HG03571 (cell line): ENCODE measurements at regions not wholly inside any gene's neighbourhood (a gene's known extent, or its start where the extent isn't known, plus 50 kb on each side); places are given as distances from the start of the nearest gene placed in this dataset.

Experiments
- ATAC-seq: cut with Tn5 transposase; IDR thresholded peaks from one replicate; pipeline ENCODE4 v1.9.1; 2021; ENCODE audit not compliant: unreplicated experiment

GRCh38 chr6:26305641-26305969, 59.4 kb upstream of the BTN3A2 start:
- no peak for ATAC-seq

- ATAC-seq = no peak
These were observed 58.8 kb upstream of the BTN3A2 start for GRCh38 chr6:26306232-26306631.

- no peak for ATAC-seq
These were observed 57.1 kb upstream of the BTN3A2 start for GRCh38 chr6:26307850-26308249.

- ATAC-seq = no peak
These were observed 55.3 kb upstream of the BTN3A2 start for GRCh38 chr6:26309731-26310142.

GRCh38 chr6:26311012-26311384, 54.0 kb upstream of the BTN3A2 start:
- no peak for ATAC-seq

- ATAC-seq = no peak
These were observed 53.5 kb upstream of the BTN3A2 start for GRCh38 chr6:26311385-26312095.

GRCh38 chr6:26312096-26312463, 52.9 kb upstream of the BTN3A2 start:
- ATAC-seq = no peak

- no peak for ATAC-seq
These were observed 52.2 kb upstream of the BTN3A2 start for GRCh38 chr6:26312501-26313397.
